GM18507 (cell line): ENCODE measurements at regions not wholly inside any gene's neighbourhood (a gene's known extent, or its start where the extent isn't known, plus 50 kb on each side); places are given as distances from the start of the nearest gene placed in this dataset.
A peak's percentile ranks its signal among the peaks of the same experiment; 100 is the strongest.

Source experiments
- DNase-seq: peaks from one replicate; pipeline ENCODE4 v3.0.0; 2011; ENCODE audit warnings: low read depth; ENCODE audit not compliant: insufficient read length; ENCODE audit errors: extremely low spot score
- FAIRE-seq: peaks from 2 replicates; lab custom pipeline; 2011; peaks lifted over from hg19 to GRCh38; lab: Jason Lieb, UNC

DNA sequence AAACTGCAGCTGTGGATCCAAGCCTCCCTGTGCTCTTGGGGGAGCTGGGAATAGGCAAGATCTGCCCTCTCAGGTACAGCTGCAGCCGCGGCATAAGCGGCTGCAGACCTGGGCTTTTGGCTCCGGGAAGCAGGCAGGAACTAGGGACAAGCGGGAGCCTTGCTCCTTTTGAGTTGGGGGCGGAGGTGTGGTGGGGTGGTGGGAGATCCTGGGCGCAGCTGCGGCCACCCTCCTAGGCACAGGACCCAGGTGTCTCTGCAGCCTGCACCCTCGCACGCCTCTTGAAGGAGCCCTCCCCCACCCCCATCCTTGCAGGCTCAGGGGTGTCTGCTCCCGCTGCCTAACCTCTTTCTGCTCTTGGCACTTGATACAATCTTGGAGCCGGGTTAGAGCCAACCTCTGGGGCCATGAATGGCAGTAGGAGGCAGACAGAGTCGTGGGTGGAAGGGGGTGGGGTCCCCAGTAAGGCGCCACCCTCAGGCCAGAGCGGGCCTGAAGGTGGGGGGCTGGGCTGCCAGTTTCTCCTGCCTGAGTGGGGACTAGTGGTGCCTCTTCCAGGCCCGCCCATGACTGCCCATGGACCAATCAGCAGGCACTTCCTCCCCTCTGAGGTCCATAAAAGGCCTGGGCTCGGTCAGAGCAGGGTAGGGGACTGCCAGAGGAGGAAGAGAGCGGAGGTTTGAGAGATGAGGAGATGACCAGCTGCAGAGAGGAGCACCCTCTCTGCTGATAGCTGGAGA is 267.6 kb upstream of the TNC start:
- DNase-seq, result no peak
- FAIRE-seq, result no peak

DNA sequence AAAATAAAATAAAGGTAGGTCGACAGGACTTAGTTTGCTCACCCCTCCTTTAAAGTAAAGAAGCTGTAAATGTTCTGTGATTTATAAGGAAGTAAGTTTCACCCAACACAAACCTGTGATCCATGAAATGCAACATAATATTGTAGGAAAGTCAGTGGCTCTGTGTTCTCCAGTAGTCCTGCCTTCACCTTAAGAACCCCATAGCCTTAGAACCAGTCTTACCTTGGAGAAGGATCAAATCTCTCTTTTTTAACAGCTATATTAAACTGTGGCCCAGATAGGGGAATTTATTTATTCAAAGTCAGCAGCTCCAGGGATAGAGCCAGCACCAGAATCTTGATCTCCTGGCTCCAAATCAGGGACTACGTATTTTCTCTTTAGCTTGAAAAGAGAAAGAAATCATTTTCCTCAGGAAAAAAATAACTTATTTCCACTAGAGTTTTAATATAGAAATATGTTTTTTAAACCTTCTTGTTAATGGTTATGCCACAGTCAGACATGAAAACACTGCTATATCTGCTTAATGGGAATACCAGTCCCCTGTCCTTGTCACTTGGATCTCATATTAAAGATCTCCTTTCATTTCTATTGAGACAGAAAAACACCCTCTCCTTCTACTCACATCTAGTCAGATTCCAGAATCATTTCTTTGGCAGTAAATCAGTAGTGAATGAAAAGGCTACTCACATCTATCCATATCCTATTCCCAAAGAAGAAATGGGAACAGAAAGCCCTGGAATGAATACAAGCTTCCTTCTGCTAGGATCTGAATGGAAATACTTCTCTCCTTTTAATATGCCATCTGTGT is 269.2 kb upstream of the TNC start:
- no peak for DNase-seq
- FAIRE-seq, result no peak

DNA sequence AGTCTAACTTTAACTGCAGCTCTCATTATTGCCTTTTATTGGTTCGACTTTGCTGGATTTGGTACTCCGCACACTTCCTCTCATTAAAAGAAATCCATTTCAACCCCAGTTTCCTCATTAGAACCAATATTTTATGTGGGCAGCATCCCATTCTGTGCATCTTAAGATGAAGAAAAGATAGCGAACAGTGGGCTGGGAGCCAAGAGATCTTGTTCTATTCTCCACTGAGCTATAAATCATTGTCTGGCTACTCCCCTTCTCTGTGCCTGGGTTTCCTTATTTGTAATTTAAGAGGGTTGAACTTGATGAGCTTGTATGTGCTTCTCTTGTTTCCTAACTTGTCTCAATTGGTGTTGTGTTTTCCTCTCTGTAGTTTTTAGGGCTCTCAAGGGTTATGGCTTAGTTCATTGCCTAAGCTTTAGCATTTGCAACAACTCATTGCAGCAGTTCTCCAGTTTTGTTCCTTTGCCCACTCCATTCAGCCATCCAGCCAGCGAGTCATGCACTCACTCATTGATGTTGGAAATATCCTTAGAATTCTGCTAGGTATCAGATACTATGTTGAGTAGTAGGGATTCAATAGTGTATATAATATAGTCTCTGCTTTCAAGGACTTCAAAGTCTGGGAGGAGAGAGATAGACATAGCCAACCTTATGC is 273.3 kb upstream of the TNC start:
- DNase-seq (no peak), FAIRE-seq (no peak)

DNA sequence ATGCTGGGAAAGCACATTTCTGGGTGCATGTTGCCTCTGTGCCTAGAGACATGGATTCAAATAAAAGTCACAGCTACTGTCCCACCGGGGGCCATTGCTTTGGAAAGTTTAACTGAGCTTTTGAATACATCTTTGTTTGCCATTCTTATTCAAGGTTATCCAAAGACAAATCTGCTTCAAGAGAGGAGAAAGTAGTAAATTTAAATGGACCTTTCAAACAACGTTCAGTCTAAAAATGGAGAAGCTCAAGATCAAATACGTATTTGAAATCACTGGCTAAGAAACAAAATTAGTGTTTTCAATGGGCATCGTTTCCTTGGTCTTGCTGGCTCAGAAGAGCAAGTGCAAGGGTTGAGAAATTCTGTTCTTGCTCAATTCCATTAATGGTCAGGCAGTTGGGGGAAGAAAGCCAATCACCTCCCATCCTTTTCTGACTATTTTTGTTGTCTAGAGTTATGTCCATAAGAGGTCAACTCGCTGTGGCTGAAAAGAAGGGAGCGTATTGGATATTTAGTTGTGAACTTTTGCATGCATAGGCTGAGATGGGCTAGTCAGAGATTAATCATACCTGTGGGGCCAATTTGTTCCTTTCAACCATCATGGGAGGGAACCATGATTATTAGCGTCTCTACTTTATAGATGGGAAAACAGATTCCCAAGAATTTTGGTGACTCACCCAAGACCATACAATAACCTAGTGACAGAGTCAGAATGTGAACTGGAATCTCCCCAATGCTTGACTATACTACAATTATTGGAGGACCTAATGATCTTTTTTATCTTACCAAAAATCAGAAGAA is 276.2 kb upstream of the TNC start:
- no peak for DNase-seq

DNA sequence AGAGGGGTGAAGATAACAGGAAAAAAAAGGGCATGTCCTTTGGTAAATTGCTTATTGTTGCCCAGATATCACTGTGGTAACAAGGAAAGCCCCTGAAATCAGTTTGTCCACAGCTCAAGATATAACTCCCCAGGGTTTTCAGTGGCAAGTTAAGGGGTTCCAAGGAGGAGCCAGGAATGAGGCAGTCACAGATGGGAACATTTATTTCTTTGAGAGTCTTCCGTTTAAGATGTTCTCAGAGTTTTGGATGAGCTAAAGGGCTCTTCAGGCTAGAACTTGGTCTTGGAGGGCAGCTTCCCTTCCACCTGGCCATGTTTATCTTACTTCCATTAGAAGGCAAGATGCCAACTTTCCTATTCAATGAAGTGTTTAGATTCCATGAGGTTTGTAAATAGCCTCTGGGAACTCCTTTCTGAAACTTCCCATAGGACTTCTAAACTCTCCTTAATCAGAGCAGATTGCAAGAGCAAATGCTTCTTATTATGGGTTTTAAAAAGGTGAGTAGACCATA is 277.6 kb upstream of the TNC start:
- DNase-seq (no peak), FAIRE-seq (no peak)

More for the DNA sequence above, 276.2 kb upstream of the TNC start:
- no peak for FAIRE-seq

DNA sequence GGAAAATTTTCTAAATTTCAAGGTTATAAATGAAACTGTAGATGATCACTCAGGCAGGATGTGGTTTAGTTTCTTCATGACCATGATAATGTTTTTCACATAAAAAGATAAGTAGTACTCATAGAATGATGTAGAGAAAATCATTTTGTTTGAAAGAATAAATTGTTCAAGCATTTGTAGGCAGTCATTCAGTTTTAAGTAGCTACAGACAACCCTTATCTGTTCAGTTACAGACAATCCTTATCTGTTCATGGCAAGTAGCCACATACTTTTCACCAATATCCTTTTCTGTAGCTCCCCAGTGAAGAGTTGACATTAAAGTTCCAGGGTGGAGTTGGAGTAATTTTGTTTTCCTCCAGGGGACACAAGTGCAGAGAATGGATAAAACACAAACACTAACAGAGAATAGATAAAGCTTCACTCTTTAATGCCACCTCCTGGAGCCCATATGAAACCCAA is 278.1 kb upstream of the TNC start:
- DNase-seq (no peak), FAIRE-seq (no peak)

DNA sequence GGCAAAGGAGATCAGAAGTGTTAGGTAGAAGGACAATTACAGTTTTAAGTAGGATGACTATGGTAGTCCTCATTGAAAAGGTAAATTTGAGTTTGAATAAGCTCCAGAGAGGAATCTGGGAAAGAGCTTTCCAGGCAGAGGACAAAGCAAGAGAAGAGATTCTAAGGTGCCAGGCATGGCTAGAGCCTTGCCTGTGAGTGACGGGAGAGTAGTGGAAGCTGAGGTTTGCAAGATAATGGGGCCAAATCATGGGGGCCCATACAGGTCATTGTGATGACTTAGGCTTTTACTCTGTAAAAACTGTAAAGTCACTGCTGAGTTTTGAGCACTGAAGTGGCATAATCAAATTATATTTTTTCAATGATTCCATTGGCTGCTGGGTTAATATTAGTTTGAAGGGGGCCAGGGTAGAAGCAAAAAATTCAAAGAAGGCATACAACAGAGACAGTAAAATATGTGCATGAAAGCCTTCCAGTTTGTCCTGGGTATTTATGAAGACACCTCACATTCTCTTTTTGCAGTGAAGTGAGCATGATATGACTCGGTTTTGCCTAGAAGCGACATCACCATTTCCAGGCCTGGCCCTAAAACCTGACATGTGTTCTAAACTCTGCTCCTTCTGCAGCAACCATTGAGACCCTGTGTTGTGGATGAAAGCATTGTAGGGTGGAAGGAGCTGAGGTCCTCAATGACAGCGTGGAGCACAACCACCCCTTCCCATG is 279.8 kb upstream of the TNC start:
- DNase-seq (no peak), FAIRE-seq (no peak)

DNA sequence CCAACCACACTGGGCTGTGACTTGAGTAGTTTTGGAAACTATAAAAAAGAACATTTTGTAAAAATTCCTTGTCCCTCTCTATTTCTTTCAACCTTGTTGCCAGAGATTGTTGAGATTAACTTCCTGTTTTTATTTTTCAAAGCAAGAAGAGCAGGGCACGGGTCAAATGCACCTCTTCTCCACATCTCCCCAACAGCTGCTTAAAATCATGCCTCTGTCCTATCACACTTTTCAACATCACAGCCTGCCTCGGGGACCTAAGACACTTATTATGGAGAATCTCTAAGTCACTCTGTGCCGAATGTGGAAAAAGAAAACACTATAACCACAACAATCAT is 280.3 kb upstream of the TNC start:
- FAIRE-seq, result no peak
- DNase-seq, result no peak

DNA sequence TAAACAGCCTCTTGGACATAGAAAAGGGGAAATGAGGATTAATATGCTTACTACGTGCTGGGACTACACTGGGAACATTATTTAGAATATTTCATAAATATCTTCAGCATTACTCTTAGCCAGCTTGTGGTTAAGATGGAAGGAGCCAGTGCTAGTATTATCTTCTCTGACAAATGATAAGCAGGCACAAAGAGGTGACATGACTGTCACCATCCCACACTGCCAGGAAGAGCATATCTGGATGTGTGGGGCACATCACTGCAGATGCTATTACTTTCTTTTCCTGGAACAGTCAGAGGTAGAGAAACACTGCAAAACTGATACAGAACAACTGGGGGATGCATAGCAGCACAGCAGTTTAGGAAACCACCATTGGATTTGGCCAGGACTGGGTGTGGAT is 281.0 kb upstream of the TNC start:
- no peak for FAIRE-seq
- DNase-seq, result no peak

DNA sequence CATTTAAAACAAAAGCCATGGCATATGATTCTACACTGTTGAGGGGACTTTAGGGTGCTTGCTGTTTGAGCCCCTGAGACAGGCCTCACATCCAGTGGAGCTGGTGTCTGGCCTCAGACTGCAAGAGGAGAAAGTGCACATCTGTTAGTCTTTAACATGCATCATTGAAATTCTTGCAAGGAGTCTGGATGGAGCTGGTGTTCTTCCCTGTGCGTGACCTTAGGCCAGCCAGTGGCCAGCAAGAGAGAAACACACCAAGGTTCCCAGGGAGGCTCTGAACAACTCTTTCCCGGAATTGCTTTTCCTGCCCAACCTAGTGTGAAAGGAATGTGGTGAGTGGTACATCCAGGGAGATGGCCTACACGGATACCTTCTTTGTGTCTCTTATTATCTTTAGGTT is 282.8 kb upstream of the TNC start:
- FAIRE-seq (no peak), DNase-seq (no peak)

DNA sequence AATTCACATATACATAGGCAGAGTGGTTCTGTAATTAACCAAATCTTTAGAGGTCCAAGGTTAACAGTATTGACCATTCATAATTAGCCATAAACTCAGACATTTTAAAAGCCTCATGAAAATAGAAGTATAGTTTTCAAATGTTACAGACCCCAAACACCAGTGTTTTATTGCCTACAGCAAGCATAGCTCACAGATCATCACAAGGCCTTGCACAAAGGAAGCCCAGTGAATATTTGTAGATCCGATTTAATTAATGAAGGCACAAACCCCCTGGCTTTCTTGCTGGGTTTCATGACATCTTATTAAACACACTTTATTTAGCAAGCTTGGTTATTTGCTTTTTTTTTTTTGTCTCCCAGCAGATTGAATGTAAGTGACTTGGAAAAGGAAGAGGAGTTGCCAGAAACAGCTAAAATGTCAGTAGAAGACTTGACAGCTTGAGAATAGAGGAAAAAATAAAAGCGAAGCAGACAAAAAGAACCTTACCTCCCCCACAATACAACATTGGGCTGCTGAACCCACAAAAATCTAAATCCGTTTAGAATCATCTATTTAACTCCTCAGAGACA is 283.9 kb upstream of the TNC start:
- DNase-seq (no peak), FAIRE-seq (no peak)

DNA sequence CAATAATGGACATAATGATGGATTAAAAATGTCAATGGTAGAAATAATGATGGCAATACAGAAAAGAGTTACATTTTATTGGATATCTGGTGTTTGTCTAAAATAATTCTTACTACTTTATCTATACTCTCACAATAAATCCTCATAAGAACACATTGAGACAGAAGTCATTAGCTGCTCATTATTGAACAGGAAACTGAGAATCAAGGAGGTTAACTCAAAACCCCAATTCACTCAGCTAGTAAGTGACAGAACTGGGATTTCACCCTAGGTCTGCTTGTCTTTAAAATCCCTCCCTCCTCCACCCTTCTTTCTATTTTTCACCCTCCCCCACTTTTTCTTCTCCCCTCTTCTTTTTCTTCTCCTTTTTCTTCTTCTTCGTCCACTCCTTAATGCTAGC is 285.8 kb upstream of the TNC start:
- FAIRE-seq (peak; percentile 5), DNase-seq (no peak)

DNA sequence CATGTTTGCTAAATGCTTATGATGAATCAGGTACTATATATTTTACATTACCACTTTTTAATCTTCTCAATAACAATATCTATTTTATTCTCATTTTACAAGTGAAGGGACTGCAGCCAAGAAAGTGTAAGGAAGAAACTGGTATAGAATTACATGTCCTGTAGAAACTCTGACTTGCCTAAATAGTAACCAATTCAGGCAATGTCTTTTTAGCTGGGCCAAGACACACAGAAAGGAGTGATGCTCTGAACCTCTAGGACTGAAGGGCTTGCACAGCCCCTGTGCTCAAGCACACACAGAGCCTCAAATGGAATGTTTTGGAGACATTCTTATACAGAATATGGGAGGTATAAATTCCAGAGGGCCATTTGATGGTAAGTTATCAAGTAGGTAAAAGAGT is 286.4 kb upstream of the TNC start:
- DNase-seq, result no peak
- no peak for FAIRE-seq

DNA sequence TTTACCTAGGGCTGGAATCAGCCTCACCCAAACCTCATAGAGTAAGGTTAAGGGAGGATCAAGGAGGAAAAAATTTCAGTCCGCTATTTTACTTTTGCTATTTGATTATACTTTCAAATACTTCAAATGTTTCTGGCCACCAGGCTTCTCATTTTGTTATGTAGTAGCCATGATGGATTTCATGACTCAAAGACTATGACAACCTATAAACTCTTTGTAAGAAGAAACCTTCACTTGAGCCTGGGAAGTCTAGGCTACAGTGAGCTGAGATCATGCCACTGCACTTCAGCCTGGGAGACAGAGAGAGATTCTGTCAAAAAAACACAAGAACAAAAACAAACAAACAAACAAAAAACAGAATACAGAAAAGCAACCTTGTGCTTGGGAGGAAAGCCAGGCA is 293.6 kb upstream of the TNC start:
- DNase-seq (no peak), FAIRE-seq (no peak)

DNA sequence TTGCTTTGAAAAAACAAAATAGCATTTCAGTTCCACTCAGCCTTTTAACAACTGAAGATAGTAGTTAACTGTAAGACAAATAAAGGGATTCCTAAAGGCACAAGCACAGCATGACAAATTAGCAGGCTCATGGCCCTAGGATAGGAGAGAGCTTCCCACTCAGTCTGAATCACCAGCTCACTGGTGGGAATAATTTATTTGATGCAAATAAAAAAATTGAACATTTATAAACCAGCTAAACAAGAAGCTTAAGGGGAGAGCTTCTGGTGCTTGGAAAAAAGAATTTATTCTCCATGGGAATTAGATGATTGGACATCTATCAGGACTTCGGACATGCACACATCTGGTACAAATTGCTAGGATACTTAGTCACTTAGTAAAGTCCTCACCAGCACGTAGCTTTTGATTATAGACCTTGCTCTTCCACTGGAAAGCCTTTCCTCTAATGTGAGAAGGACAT is 294.1 kb upstream of the TNC start:
- FAIRE-seq, result no peak

DNA sequence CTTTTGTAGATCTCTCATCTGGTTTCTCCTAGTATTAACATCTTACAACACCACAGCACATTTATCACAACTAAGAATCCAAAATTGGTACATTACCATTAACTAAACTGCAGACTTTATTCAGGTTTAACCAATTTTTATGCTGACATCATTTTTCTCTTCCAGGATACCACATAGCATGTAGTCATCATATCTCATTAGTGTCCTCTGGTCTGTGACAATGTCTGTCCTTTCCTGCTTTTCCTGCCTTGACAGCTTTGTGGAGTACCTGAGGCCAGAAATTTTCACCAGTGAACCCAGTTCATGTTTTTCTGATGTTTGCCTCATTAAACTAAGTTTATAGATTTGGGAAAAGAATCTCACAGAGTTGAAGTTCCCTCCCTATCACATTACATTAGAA is 294.7 kb upstream of the TNC start:
- no peak for DNase-seq
- FAIRE-seq, result no peak

More for the DNA sequence above, 294.1 kb upstream of the TNC start:
- no peak for DNase-seq

DNA sequence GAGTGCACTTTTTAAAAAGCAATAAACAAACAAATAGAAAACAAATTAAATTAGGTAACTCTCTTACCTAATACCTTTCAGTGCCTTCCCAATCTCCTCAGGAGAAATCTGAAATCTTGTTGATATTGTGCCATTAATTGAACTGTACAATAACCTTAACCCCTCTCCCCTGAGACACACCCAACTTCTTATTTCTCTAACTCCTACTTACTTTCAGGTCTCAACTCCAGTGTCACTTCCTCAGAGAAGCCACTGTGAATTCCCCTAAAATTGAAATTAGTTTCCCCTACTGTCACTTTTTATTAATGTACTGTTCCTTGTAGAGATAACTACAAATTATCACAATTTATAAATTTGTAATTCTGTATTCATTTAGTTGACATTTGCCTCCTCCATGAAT is 295.3 kb upstream of the TNC start:
- DNase-seq (no peak), FAIRE-seq (peak; percentile 77)

DNA sequence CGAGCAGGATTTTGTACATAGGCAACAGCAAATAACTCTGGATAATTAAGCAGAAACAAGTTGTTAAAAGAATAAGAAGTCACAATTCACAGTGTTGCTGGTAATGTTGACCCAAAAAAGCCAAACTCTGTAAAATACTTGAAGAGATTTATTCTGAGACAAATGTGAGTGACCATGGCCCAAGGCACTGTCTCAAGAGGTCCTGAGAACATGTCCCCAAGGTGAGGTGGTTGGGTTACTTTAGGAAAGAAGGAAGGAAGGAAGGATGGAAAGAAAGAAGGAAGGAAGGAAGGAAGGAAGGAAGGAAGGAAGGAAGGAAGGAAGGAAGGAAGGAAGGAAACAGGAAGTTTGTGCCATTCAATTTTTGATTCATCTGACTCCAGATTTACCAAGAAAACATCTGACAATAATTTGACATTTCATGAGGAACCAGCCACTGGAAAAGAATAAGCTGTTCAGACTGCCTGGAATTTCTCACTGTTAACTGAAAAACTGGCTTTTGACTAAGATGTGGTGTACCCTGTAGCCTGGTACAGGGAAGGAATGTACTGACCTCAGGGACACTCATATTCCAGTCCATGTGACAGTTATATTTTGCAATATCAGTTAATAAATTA is 295.9 kb upstream of the TNC start:
- DNase-seq, result no peak

More for the DNA sequence above, 295.9 kb upstream of the TNC start:
- no peak for FAIRE-seq
